ENCODE measurements at regions not wholly inside any gene's neighbourhood (a gene's known extent, or its start where the extent isn't known, plus 50 kb on each side); places are given as distances from the start of the nearest gene placed in this dataset.

DNA sequence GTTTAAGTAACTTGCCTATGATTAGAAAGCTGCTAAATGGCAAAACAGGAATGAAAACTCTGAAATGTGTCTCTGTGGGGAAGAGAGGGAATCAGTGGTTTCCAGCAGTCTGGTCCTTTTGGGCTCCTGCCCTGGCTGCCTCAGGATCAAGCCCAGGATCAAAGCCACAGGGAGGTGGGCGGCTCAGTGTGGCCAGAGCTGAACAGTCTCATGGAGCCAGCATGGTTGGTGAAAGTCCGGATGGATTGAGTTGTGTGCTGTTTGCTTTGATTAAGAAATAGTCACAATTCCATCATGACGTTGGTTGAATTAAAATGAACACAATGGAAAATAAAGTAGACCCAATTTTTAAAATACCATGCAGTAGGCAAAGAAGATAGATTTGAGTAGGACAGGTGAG lies 344.2 kb downstream of the LPIN1 start:
- no peak for DNase-seq

DNA sequence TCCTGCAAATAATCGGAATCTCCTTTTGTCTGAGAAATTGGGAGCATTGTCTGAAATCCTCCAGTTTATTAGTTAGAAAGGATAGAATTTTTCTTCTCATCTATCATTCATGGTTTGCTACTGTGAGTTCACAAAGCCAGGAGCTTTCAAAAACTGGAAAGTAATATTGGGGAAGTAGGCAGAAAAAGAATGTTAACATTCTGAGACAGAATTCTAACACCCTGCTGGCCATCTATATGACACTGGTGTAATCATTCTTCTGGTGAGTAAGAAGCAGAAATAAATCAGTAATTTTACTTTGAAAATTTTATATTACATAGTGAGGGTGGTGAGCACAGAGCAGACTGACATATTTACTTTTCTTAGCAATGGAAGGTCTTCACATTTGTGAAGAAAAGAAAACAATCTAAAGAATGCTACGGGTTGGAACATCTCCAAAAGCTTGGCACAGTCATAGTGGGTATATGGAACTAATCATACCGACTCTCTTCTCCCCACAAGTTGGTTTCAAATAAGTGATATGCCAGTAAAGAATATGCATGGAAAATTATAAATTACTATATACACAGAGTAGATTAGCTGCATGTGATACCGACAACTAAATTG lies 344.9 kb downstream of the LPIN1 start:
- DNase-seq: no peak

DNA sequence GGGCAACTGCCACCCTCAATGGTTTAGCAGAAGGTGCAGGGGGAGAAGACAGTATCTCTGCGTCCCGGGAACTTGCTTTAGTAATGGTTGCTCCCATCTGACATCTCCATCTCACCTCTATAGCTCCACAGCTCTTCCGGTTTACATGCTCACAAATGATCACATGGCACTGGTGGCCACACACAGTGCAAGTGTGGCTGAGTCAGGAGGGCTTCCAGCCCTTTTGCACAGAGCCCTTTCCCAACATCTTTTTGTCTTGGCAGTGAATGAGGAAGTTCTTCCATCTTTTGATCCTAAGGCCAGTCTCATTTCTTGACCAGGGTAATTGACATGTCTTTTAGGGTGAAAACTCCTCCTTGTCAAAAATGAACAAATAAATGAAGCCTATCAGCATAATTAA lies 347.7 kb downstream of the LPIN1 start:
- no peak for DNase-seq

DNA sequence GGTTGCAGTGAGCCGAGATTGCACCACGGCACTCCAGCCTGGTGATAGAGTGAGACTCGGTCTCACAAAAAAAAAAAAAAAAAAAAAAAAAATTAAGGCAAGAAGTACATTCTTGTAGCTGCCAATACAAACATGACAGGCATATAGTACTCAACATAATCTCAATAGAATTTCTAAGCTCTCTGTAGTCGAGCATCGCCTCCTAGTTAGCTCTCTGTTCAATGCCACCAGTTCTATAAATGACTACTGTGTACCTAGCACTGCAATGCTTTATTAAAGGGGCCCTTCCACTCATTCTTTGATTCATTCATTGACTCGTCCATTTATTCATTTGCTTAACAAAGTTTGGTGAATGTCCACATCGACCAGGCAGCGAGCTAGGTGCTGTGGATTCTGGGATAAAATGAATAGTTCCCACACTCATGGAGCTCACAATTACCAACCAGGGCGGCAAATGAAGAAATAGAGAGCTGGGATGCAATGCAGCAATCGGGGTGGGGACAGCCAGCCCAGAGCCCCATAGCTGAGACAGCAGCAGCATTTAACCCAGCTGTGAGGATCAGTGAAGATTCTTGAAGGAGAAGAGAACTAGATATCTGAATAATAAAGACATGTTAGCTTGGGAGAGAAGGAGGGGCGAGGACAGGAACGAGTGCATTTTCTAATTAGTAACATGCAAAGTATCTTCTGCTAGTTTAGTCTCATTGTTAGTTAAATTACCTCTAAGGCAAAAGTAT lies 349.8 kb downstream of the LPIN1 start:
- no peak for DNase-seq

DNA sequence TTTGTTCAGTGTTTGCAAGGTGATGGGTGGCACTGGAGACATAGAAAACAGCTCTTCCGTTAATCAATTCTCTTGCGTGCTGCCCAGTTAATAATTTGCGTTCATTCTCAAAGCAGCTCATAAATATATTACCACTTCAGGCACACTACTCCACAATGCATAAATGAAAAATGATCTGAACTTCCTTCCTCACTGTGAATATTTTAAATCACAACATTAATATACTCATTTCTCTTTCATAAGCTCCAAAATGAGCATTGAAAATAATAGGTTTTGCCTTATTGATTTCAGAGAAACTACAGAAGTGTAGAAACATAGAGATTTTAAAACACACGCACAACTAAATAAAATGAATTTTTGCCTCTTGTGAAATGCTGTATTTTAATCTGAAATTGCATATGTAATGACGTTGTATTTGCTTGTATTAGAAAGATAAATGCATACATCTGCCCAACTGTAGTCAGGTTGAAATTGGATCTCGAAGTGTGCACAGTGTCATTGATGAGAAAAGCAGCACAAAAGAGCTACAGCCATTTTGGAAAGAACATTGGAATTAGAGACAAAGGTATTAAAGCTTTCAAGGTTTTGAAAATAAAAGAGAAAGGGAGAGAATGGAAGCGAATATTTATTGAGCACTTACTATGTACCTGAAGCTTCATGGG lies 350.5 kb downstream of the LPIN1 start:
- no peak for DNase-seq

DNA sequence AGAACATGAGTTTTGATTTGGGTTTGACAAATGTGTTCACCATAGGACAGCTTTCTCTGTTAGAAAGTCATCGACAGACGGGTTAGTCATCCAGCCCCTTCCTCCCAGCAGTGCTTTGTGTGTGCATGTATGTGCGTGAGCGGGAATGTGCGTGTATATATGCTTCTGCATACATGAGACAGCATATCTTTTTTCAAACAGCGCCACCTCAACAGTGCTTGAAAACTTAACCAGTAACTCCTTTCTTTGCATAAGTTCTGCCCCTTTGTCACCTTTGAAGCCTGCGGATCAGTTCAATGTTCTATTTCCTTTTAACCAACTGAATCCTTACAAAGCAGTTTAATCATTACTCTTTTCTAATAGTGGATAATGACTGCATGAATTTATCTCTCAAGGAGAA lies 351.4 kb downstream of the LPIN1 start:
- DNase-seq: no peak

DNA sequence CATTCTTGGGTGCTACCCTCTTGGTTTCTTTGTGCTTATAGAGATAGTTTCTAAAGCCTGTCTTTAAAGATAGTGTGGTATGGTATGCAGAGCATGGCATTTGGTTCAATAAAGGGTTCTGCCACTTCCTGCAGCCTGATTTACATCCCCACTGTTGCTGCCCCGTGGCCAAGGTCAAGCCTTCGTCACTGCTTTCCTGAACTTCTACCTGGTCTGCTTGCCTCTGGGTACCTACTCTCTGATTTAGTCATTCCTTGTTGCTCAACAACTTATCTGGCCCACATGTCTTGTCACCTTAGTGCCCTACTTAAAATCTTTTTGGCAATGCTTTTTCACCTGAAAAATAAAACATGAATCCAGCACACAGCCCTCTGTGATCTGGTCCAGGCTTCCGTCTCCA lies 352.9 kb downstream of the LPIN1 start:
- no peak for DNase-seq

DNA sequence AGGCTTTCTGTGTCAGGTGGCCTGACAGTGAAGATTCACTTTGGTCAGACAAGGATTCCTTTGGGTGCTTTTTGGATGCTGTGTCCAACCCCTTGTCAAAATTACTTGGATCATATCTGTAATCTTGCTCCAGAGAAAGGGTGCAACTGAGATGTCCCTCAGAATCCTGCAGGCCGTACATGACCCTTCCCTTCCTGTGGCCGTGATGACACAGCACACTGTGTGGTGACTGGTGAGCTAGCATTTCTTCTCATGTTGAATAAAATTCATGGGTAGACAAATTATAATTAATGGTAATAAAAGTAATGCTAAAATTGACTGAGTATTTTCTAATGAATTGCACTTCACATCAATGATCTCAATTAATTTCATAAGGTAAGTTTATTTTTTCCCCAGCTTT lies 356.2 kb downstream of the LPIN1 start:
- DNase-seq: no peak

DNA sequence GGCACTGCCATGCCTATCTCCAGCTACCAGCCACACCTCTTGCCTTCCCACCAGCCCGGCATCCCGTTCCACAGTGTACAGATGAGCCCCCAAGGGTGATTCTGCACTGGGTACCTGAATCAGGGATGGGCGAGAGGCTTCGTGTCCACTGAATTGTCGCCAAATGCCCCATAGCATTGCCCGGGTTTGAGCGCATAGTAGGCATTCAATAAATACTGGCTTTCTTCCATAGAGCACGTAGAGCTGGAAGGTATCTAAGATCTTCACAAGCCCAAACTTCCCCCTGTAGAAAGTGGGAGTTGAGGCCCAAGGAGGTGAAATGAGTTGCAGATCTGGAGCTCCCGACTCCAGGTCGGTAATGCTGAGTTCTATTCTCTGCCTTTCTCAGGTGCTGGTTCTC lies 358.7 kb downstream of the LPIN1 start:
- no peak for DNase-seq

DNA sequence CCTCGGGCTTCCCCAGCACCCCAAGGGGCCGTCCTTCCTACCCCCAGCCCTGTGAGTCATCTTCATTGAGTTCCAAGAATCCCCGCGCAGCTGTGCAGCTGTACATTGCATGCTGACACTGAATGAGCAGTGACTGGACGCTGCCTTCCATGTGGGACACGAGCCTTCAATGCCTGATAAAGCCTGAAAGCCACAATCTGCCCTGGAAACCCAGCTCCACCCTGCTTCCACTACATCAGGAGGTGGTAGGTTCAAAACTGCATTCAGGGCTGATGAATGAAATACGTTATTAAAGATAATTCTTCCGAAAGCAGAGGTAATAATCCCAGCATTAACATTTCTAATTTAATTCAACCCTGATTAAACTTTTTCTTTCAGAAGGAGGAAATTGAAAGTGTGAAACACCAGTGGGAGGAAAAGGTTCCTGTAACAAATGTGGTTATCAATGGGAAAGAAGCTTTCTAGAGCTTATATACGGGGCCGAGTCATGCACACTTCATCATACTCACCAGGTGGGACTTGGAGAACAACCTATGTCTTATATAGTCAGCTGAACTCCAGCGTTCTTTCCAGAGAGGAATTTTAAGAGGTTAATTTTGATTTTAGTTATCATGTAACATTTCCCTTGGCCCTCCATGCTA lies 360.1 kb downstream of the LPIN1 start:
- DNase-seq: peak; percentile 27

DNA sequence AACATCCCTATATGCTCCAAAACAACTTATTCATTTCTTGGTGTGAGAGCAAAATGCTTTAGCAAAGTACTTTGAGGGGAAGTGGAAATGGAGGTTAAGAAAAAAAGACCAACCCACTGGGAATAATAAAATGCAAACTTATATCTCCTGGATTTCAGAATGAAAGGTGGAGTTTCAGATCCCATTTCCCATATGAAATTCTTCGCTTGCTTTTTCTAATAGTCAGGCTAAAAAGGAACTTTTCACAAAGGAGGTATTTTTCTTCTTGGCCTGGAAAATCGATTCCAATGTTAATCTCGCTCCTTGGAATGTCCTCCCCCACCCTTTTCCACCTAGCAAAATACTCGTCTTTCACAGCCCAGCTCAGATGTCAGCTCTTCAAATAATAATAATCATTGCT lies 360.9 kb downstream of the LPIN1 start:
- DNase-seq: no peak

DNA sequence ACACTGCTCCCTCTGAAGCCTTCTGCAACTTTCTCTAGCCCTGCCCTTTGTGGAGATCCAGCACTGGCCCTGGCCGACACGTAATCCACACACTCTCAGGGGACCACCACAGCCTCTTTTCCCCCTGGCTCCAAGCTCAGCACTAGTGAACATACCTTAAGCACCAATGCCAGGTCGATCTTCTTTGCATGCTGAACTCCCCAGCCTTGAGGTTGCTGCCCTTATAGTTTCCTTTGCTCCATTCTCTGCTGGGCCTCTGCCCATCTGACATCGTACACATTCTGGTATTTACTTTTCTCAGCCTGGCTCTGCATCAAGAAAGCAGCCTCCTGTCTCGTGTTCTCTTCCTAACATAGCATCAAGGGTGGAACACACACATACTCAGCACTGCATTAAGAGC lies 361.5 kb downstream of the LPIN1 start:
- no peak for DNase-seq

DNA sequence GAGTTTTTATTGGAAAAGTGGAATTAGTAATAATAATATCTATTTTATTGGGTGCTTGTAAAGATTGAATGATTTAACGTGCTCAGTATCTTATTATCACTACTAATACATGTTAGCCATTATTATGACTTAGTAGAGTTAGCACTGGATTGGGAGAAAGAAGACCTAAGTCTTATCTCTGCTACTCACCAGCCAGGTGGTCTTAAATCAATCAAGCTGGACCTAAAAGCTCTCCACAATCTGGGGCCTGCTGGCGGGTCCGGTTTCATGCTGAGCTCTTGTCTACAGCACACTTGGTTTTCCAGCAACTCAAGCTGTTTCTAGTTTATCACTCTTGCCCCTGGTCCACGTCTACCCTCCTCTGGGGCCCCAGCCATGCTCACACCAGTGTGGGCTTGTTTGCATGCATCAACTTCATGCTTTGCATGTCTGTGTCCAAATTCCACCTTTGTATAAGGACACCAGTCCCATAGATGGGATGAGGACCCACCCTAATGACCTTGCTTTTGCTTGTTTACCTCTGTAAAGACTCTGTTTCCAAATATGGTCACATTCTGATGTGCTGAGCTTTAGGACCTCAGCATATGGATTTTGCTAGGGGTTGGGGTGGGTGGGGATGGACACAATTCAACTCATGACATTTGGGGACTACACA lies 363.1 kb downstream of the LPIN1 start:
- DNase-seq: no peak

DNA sequence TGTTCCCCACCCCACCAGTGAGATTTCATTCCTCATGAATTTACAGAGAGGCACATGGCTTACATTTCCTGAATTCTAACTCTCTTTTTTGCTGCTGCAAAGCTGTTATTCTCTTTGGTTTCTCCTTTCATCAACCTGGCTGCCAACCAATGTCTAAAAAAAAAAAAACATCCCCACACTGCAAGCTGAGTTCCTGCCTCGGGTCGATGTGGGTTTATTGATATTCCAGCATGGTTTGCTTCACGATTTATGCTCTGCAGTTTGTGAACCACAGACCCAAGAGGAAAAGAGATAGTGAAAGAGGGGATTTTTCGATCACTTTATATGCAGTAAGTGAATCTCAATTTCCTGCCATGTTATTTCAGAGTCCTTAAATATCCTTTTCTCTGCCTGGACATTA lies 363.6 kb downstream of the LPIN1 start:
- DNase-seq: no peak

DNA sequence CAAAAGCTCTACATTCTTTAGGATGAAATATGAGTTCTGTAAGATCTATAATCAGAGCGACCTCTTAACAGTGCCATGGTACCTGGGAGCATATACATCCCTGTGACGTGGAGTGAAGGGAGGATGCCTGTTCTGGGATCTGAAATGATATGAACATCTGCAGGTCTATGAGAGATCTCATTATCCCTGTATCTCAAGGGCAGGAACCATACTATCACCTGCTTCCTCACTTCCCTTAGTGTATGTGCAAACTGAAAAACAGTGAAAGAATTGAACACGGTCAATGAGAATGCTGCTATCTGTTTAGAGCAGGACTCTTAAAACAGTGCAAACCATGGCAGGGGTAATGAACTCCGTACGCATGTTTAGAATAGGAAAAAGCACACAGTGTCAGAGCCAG lies 364.0 kb downstream of the LPIN1 start:
- DNase-seq: no peak

DNA sequence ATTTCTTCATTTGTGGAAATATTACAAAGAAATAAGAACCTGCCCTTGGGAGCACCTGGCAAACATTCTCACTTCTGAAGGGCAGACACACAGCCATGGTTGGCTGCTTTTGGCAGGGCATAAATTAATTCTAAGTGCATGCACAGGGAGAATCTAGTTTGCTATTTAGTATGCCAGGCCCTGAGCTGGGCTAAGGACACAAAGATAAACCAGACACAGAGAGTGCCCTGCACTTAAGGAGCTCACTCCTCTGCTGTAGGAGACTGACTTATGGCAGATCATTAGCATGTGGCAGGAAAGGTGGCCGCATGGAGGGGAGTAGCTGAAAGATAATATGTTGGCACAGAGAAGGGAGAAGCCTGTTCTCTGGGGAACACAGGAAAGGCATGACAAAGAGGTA lies 367.0 kb downstream of the LPIN1 start:
- no peak for DNase-seq

DNA sequence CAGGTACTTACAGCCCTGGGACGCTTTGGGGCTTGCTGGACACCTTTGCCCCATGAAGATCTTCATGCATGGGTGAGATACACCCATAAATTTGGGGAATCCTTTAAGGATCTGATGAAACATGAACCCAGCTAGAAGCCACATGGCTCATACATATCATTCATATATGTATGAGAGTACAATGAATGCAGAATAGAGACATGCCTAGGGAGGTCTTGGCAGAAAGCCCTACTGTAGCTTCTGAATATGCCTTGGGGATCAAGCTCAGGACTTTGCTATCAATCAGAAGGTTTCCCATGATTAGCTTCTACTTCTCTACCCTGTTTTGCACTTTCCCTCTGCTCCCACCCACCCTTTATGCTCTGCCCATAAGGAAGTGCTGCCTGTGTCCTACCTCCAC lies 368.4 kb downstream of the LPIN1 start:
- DNase-seq: no peak

DNA sequence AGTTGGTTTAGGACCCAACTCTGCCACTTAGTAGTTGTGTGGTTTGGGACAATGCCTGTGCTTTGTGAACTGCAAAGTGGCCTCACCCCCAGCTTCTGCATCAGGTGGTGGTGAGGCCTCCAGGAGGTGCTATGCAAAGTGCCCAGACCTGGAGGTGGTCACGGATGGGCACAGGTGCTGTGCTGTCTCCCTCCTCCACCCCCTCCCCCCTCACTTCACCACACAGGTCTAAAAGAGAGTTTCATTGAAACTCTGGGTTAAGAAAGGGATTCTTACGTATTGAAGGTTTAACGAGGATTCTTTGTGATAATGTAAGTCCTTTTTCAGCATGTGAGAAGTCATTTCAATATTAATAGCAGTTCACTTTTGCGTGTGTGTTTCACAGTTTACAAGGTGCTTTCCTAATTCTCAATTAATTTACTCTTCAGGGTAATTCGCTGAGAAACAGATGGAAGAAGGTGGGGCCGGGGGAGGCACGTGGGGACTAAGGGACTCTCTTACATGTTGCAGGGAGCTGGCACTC lies 369.9 kb downstream of the LPIN1 start:
- no peak for DNase-seq

DNA sequence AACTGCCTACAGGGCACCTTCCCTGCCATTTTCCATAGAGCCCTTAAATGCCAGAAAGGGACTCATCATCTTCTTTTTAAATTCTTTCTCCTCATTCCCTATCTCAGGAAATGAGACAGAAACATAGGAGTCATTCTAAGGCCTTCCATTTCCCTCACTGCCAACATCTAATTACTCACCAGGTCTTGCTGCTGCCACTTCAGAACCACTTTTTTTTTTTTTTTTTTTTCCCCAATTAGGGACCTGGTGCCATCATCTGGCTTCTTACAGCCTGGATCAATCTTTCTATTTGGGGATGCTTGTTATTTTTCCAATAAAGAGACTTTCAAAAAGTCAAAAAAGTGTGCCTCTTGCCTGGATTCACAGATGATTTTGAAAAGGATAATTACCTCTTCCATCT lies 373.4 kb downstream of the LPIN1 start:
- DNase-seq: no peak

DNA sequence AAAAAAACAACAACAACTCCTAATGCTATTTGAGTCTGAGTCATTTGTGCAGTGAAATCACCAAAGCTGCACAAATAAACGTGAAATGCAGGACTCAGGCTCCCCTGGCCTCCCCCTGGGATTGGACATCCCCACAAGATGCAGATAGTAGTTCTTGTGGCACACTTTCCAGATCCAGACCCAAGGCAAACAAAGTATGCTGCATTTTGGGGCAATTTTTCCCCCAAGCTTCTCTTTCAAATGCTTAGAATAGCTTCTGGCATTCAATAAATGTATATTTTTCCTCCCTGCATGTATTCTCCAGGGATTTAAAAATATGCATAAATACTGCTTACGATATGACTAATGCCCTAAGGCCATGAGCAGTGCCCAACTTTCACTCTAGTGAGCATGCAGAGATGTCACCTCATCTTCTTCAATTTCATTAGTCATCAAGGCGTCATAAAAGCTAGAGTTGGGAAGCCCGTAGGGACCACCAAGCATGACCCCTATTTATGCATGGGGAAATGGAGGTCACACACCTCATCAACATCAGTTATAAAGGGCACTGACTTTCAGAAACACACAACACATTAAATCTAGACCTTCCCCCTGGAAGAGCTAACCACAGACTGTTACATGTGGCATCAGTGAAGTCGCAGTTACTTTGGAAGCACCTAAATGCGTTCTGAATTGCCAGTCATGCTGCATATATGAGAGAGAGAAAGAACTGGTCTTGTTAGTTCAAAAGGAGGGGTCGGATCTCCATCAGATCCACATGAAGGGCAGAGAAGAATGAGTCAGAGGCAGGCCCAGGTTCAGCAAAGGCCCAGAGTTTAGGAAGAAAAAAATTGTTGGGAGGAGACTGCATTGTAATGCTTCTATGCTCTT lies 374.1 kb downstream of the LPIN1 start:
- no peak for DNase-seq

DNA sequence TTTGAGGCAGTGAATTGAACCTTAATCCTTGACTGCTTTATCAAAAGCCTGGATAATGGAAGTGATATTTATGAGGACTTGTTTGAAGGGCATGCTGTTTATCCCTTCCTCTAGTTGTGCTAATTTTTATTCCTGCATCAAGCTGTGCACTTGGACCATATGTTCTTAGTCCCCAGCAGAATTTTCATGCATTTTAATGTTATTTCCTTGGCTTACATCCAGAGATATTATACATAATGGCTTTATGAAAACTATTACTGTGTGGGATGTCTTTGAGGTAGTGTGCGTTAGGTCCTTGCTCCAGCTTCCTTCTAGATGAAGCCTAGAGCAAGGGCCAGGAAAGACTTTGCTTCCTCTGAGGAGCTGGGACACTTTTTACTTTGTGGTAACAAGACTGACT lies 378.4 kb downstream of the LPIN1 start:
- no peak for DNase-seq

DNA sequence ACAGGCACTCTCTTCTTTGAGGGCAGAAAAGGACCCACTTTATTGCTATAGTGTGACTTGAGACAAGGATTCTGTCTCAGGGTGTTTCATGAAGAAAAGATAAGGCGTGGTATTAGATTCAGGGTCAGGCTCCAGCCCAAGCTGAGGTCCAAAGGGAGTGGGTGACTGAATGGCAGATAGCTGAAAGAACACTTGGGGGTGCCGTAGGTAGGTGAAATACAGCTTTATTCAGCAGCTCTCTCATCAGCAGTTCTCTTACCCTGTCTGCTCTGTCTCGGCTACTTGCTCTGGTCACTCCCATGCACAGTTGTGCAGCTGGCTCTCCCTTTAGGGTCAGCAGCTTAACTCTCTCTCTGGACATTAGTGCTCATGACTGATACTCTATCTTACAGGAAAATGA lies 379.9 kb downstream of the LPIN1 start:
- DNase-seq: no peak

Measured in activated naive CD4-positive, alpha-beta T cell treated with Interleukin-2 at 50 U/mL for 16 hours (primary cell).